SK-N-SH (cell line): ENCODE measurements at regions not wholly inside any gene's neighbourhood (a gene's known extent, or its start where the extent isn't known, plus 50 kb on each side); places are given as distances from the start of the nearest gene placed in this dataset.

Experiments
- CTCF ChIA-PET: fragments of 300-600, 350-600 bp; formaldehyde crosslinking; extraction: SDS; loops from one replicate; lab custom pipeline; 2021; lab: Yijun Ruan, JAX
- POLR2A ChIA-PET: fragments of 350-600 bp; sonication (Branson Sonifier 250); formaldehyde crosslinking; extraction: SDS; loops from one replicate; lab custom pipeline; 2020; ENCODE audit warnings: antibody characterized with exemption, inconsistent platforms; lab: Yijun Ruan, JAX
- DNase-seq: peaks from one replicate; pipeline ENCODE4 v3.0.0; 2012
- H2AFZ ChIP-seq: fragments of 200-600 bp; sonication (generic); 2 replicates; pipeline ENCODE4 v1.8.1; 2016; ENCODE audit warnings: antibody characterized with exemption, mild to moderate bottlenecking, low read depth
- H3F3A ChIP-seq: fragments of 200-600 bp; sonication (generic); replicated peaks from 2 replicates; pipeline ENCODE3; 2016; ENCODE audit warnings: antibody characterized with exemption, mild to moderate bottlenecking; ENCODE audit not compliant: insufficient read depth
- H3K27ac ChIP-seq, 2 experiments: fragments of 200-500 bp in 1 of 2; fragments of 200-600 bp in 1 of 2; sonication (Bioruptor generic) in 1 of 2; sonication (generic), shearing (Covaris generic) in 1 of 2; 2 replicates each; pipeline versions ENCODE4 v1.5.1 to v1.6.1; 2014 to 2016; ENCODE audit warnings: low read depth in 2 of 2, inconsistent platforms in 1 of 2, low read length in 1 of 2, mild to moderate bottlenecking in 1 of 2, mixed read lengths in 1 of 2
- H3K27me3 ChIP-seq: fragments of 200-600 bp; sonication (generic), shearing (Covaris generic); 2 replicates; pipeline ENCODE4 v1.6.1; 2016; ENCODE audit warnings: mixed run types; ENCODE audit not compliant: insufficient read depth
- H3K36me3 ChIP-seq, 2 experiments: fragments of 200-500 bp in 1 of 2; fragments of 200-600 bp in 1 of 2; sonication (Bioruptor generic) in 1 of 2; sonication (generic) in 1 of 2; replicated peaks in 1 of 2; 2 replicates each; pipeline versions ENCODE3 to v1.5.1; 2014 to 2016; ENCODE audit warnings: low read length in 1 of 2, mild to moderate bottlenecking in 1 of 2; ENCODE audit not compliant: insufficient read depth in 2 of 2, control insufficient read depth in 1 of 2
- H3K4me1 ChIP-seq, 2 experiments: fragments of 200-500 bp in 1 of 2; fragments of 200-600 bp in 1 of 2; sonication (Bioruptor generic) in 1 of 2; sonication (generic), shearing (Covaris generic) in 1 of 2; 2 replicates each; pipeline versions ENCODE4 v1.5.1 to v1.6.1; 2014 to 2016; ENCODE audit warnings: low read depth in 1 of 2, low read length in 1 of 2, mixed run types in 1 of 2; ENCODE audit not compliant: insufficient read depth in 2 of 2, control insufficient read depth in 1 of 2
- H3K4me2 ChIP-seq: fragments of 200-600 bp; sonication (generic), shearing (Covaris generic); 2 replicates; pipeline ENCODE4 v1.6.1; 2017; ENCODE audit warnings: mixed run types
- H3K4me3 ChIP-seq, 2 experiments: fragments of 200-500 bp in 1 of 2; fragments of 200-600 bp in 1 of 2; sonication (Bioruptor generic) in 1 of 2; sonication (generic), shearing (Covaris generic) in 1 of 2; 2 replicates each; pipeline versions ENCODE4 v1.5.1 to v1.8.1; 2014 to 2016; ENCODE audit warnings: low read depth in 2 of 2, inconsistent platforms in 1 of 2, low read length in 1 of 2, mild to moderate bottlenecking in 1 of 2, mixed read lengths in 1 of 2, moderate library complexity in 1 of 2
- H3K79me2 ChIP-seq: fragments of 200-600 bp; sonication (generic); 2 replicates; pipeline ENCODE4 v1.8.1; 2017; ENCODE audit warnings: mild to moderate bottlenecking; ENCODE audit not compliant: insufficient read depth
- H3K9ac ChIP-seq: fragments of 200-600 bp; sonication (generic); 2 replicates; pipeline ENCODE4 v1.6.1; 2017; ENCODE audit warnings: mixed run types
- H3K9me2 ChIP-seq: fragments of 200-600 bp; sonication (generic); 2 replicates; pipeline ENCODE4 v1.6.1; 2017; ENCODE audit warnings: mixed run types
- H3K9me3 ChIP-seq: fragments of 200-600 bp; sonication (generic); 2 replicates; pipeline ENCODE4 v1.6.1; 2017; ENCODE audit warnings: mixed run types, mild to moderate bottlenecking, moderate library complexity
- H4K20me1 ChIP-seq: fragments of 200-600 bp; sonication (generic); 2 replicates; pipeline ENCODE4 v1.6.1; 2017; ENCODE audit warnings: mild to moderate bottlenecking, mixed run types; ENCODE audit not compliant: insufficient read depth
- CHD2 ChIP-seq: fragments of 150-350 bp; IDR thresholded peaks from 2 replicates; pipeline ENCODE4 v1.6.1; 2018; ENCODE audit warnings: low read length; ENCODE audit not compliant: partially characterized antibody
- ELF1 ChIP-seq: IDR thresholded peaks from 2 replicates; pipeline ENCODE4 v1.4.0; 2012
- EZH2phosphoT487 ChIP-seq: fragments of 200-600 bp; sonication (generic); IDR thresholded peaks from 2 replicates; pipeline ENCODE4 v1.6.1; 2017; ENCODE audit warnings: low read depth, mixed run types, mild to moderate bottlenecking, antibody characterized with exemption, moderate library complexity, borderline replicate concordance
- FOSL2 ChIP-seq: IDR thresholded peaks from 2 replicates; pipeline ENCODE4 v1.4.0; 2012; ENCODE audit warnings: low read depth, mild to moderate bottlenecking, moderate library complexity, borderline replicate concordance
- GATA2 ChIP-seq: sonication (generic); formaldehyde crosslinking; IDR thresholded peaks from 2 replicates; pipeline ENCODE4 v1.5.0; 2020; ENCODE audit warnings: mild to moderate bottlenecking, missing genetic modification reagents
- JUND ChIP-seq: IDR thresholded peaks from 2 replicates; pipeline ENCODE4 v1.4.0; 2012
- MXI1 ChIP-seq: IDR thresholded peaks from 2 replicates; pipeline ENCODE4 v1.6.1; 2012; ENCODE audit warnings: mild to moderate bottlenecking, low read depth, low read length, improper control_type of control experiment
- NFIC ChIP-seq: IDR thresholded peaks from 2 replicates; pipeline ENCODE4 v1.4.0; 2012; ENCODE audit warnings: borderline replicate concordance
- NRF1 ChIP-seq: IDR thresholded peaks from 2 replicates; pipeline ENCODE4 v1.6.1; 2012; ENCODE audit warnings: low read depth, mild to moderate bottlenecking, low read length
- POLR2AphosphoS5 ChIP-seq: IDR thresholded peaks from 2 replicates; pipeline ENCODE4 v1.6.1; 2012; ENCODE audit warnings: low read depth, low read length
- RAD21 ChIP-seq: IDR thresholded peaks from 2 replicates; pipeline ENCODE4 v1.6.1; 2012; ENCODE audit warnings: mild to moderate bottlenecking, low read length
- REST ChIP-seq: IDR thresholded peaks from 2 replicates; pipeline ENCODE4 v1.6.1; 2012; ENCODE audit warnings: mild to moderate bottlenecking, low read depth, low read length, moderate library complexity
- RFX5 ChIP-seq: IDR thresholded peaks from 2 replicates; pipeline ENCODE4 v1.6.1; 2012; ENCODE audit warnings: mild to moderate bottlenecking, improper control_type of control experiment, low read length
- SIN3A ChIP-seq: IDR thresholded peaks from 2 replicates; pipeline ENCODE4 v1.6.1; 2012; ENCODE audit warnings: low read depth, mild to moderate bottlenecking, low read length, moderate library complexity, borderline replicate concordance
- SMC3 ChIP-seq: IDR thresholded peaks from 2 replicates; pipeline ENCODE4 v1.6.1; 2012; ENCODE audit warnings: low read depth, low read length, improper control_type of control experiment
- TCF12 ChIP-seq: IDR thresholded peaks from 2 replicates; pipeline ENCODE4 v1.4.0; 2012
- YY1 ChIP-seq: IDR thresholded peaks from 2 replicates; pipeline ENCODE4 v1.4.0; 2012; ENCODE audit warnings: low read depth, mild to moderate bottlenecking
- WGBS: methylation state at CpG from one replicate; pipeline ENCODE4 v1.1.6; 2017; ENCODE audit warnings: low lambda C conversion rate; 5-methylcytosine and 5-hydroxymethylcytosine counted together
- TF ChIP-seq, protein P1 (sequence below): IDR thresholded peaks from 2 replicates; pipeline ENCODE4; 2012

GRCh38 chr13:86109107-86109506 is 309.9 kb upstream of the SLITRK6 start:
- Histone ChIP-seq H3K4me2 (no peak overlapping the region), H3K9ac (no peak overlapping the region), H3K9me3 (no peaks in the 10 kb centered on the region), H3K27ac (no peak overlapping the region), H3F3A (no peaks in the 10 kb centered on the region), H3K79me2 (no peaks in the 10 kb centered on the region), H3K9me2 (no peaks in the 10 kb centered on the region), H3K4me1 (no peaks in the 10 kb centered on the region), H2AFZ (no peak overlapping the region), H4K20me1 (no peaks in the 10 kb centered on the region), H3K36me3 (no peaks in the 10 kb centered on the region), H3K4me3 (no peak overlapping the region), H3K27me3 (no peaks in the 10 kb centered on the region)
- TF ChIP-seq YY1 (no peak), RAD21 (no peak), NFIC (no peak), SMC3 (no peak), NRF1 (no peak), JUND (no peak), GATA2 (CRISPR knock-in tag) (no peak), CHD2 (no peak), MXI1 (no peak), REST (no peak), TCF12 (no peak), POLR2AphosphoS5 (no peak), ELF1 (no peak)
- TF ChIP-seq, protein P1, sequence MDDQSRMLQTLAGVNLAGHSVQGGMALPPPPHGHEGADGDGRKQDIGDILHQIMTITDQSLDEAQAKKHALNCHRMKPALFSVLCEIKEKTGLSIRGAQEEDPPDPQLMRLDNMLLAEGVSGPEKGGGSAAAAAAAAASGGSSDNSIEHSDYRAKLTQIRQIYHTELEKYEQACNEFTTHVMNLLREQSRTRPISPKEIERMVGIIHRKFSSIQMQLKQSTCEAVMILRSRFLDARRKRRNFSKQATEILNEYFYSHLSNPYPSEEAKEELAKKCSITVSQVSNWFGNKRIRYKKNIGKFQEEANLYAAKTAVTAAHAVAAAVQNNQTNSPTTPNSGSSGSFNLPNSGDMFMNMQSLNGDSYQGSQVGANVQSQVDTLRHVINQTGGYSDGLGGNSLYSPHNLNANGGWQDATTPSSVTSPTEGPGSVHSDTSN, result no peak
- ChIA-PET POLR2A (no interaction called here), CTCF (no interaction called here)
- 8% methylated on average over 1 of the region's 1 CpG for WGBS
- DNase-seq, result no peak

DNA sequence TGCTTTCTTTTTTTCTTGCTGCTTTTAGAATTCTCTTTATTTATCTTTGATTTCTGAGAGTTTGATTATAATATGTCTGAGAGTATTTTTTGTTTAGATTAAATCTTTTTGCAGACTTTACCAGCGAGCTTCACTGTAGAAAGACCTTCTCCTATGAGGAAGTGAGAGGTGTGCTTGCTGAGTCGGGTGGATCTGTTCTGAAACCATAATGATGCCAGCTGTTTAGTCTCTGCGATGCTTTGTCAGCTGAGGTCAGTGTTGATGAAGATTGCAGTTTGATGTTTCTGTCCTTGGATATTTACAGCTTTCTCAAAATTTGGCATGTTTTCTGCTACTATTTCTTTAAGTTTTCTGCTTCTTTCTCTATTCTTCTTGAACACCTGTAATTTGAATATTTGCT is 309.1 kb upstream of the SLITRK6 start:
- Histone ChIP-seq H3K4me3 (no peak overlapping the region), H2AFZ (no peak overlapping the region), H3K9ac (no peak overlapping the region), H3F3A (no peaks in the 10 kb centered on the region), H3K79me2 (no peaks in the 10 kb centered on the region), H4K20me1 (no peaks in the 10 kb centered on the region), H3K9me2 (no peaks in the 10 kb centered on the region), H3K27ac (no peak overlapping the region), H3K36me3 (no peaks in the 10 kb centered on the region), H3K27me3 (no peaks in the 10 kb centered on the region), H3K9me3 (no peaks in the 10 kb centered on the region), H3K4me2 (no peak overlapping the region), H3K4me1 (no peaks in the 10 kb centered on the region)
- 8% methylated on average over 3 of the region's 3 CpGs for WGBS
- ChIA-PET POLR2A (no interaction called here), CTCF (no interaction called here)
- DNase-seq, result no peak
- TF ChIP-seq RFX5 (no peak), FOSL2 (no peak), SIN3A (no peak), RAD21 (no peak), EZH2phosphoT487 (no peak)
